Mesendoderm (in vitro differentiated cells): ENCODE measurements at regions not wholly inside any gene's neighbourhood (a gene's known extent, or its start where the extent isn't known, plus 50 kb on each side); places are given as distances from the start of the nearest gene placed in this dataset.

Source experiments
- DNase-seq: peaks from one replicate; pipeline ENCODE4 v3.0.0; 2013
- H2AK5ac ChIP-seq: 2 replicates; pipeline ENCODE4 v1.6.1; 2013; ENCODE audit warnings: low read length, inconsistent platforms
- H2BK120ac ChIP-seq: 2 replicates; pipeline ENCODE4 v1.6.1; 2013; ENCODE audit warnings: low read depth, mild to moderate bottlenecking, low read length, moderate library complexity, mixed read lengths
- H2BK15ac ChIP-seq: replicated peaks from 2 replicates; pipeline ENCODE4 v1.6.1; 2013; ENCODE audit warnings: low read depth, mild to moderate bottlenecking, moderate library complexity
- H2BK5ac ChIP-seq: 2 replicates; pipeline ENCODE4 v1.6.1; 2013; ENCODE audit warnings: low read length, inconsistent platforms
- H3K18ac ChIP-seq: 2 replicates; pipeline ENCODE4 v1.6.1; 2013; ENCODE audit warnings: mild to moderate bottlenecking, low read length, mixed read lengths
- H3K23ac ChIP-seq: one replicate; pipeline ENCODE4 v1.6.1; 2013; ENCODE audit warnings: low read length
- H3K27ac ChIP-seq: 2 replicates; pipeline ENCODE4 v1.5.1; 2013; ENCODE audit warnings: low read depth, mild to moderate bottlenecking, inconsistent platforms, low read length, moderate library complexity
- H3K27me3 ChIP-seq: 2 replicates; pipeline ENCODE4 v1.6.1; 2013; ENCODE audit warnings: low read length, control low read depth, mild to moderate bottlenecking, inconsistent platforms; ENCODE audit not compliant: insufficient read depth, poor library complexity
- H3K36me3 ChIP-seq: 2 replicates; pipeline ENCODE4 v1.6.1; 2013; ENCODE audit warnings: low read length, inconsistent platforms; ENCODE audit not compliant: control insufficient read depth, insufficient read depth
- H3K4ac ChIP-seq: one replicate; pipeline ENCODE4 v1.6.1; 2013; ENCODE audit warnings: low read depth, mild to moderate bottlenecking, low read length, moderate library complexity
- H3K4me1 ChIP-seq: 2 replicates; pipeline ENCODE4 v1.6.1; 2013; ENCODE audit warnings: low read depth, low read length, inconsistent platforms; ENCODE audit not compliant: control insufficient read depth
- H3K4me2 ChIP-seq: 2 replicates; pipeline ENCODE4 v1.6.1; 2013; ENCODE audit warnings: low read length
- H3K4me3 ChIP-seq: 2 replicates; pipeline ENCODE4 v1.5.1; 2013; ENCODE audit warnings: mild to moderate bottlenecking, low read length
- H3K56ac ChIP-seq: one replicate; pipeline ENCODE4 v1.6.1; 2013; ENCODE audit warnings: low read length
- H3K79me1 ChIP-seq: 2 replicates; pipeline ENCODE4 v1.6.1; 2013; ENCODE audit warnings: low read length, inconsistent platforms
- H3K79me2 ChIP-seq: 2 replicates; pipeline ENCODE4 v1.6.1; 2013; ENCODE audit warnings: mild to moderate bottlenecking, low read length; ENCODE audit not compliant: control insufficient read depth, insufficient read depth
- H3K9ac ChIP-seq: 2 replicates; pipeline ENCODE4 v1.6.1; 2013; ENCODE audit warnings: low read length, inconsistent platforms
- H4K5ac ChIP-seq: one replicate; pipeline ENCODE4 v1.6.1; 2013; ENCODE audit warnings: low read length
- H4K8ac ChIP-seq: one replicate; pipeline ENCODE4 v1.6.1; 2013; ENCODE audit warnings: low read depth, mild to moderate bottlenecking, control low read depth, low read length, moderate library complexity
- WGBS: extraction: QIAGEN DNeasy Blood & Tissue Kit; methylation state at CpG from one replicate; pipeline ENCODE4 v1.1.7; 2013; ENCODE audit warnings: low lambda C conversion rate, missing lambda C conversion rate; ENCODE audit not compliant: insufficient coverage; ENCODE audit errors: extremely low coverage; 5-methylcytosine and 5-hydroxymethylcytosine counted together

DNA sequence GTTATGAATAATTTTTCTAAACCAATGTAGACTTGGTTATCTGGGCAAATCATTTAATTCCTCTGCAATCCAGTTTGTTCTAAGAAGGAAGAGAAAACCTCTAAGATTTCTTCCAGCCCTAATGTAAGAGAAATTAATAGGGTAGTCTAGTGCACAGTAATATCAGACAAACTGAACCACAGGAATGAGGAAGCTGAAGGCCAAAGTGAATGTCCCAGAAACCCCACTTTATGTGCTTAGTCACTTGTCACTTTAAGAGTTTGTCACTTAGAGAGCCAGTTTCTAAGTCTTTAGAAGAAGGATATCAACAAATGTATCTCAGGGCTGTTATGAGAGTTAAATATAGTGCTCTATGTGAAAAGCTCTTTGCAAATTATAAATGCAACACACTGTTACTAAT is 750.6 kb downstream of the DIAPH3 start:
- no peaks in the 10 kb centered on the region for H3K36me3 ChIP-seq
- no peaks in the 10 kb centered on the region for H3K27me3 ChIP-seq
- no peak overlapping the region for H3K4me3 ChIP-seq
- peak overlapping the region; percentile 11 for H2BK15ac ChIP-seq
- no peak overlapping the region for H3K18ac ChIP-seq
- no peak overlapping the region for H3K9ac ChIP-seq
- DNase-seq: no peak
- H2BK5ac ChIP-seq: no peak overlapping the region
- H3K27ac ChIP-seq: no peak overlapping the region
- H3K4me2 ChIP-seq: no peak overlapping the region
- no peak overlapping the region for H3K4ac ChIP-seq
- no peak overlapping the region for H2BK120ac ChIP-seq
- H4K5ac ChIP-seq: no peak overlapping the region
- H3K79me1 ChIP-seq: no peaks in the 10 kb centered on the region
- H3K23ac ChIP-seq: no peak overlapping the region
- H3K4me1 ChIP-seq: peaks cover 9% of the 10 kb centered on the region
- no peak overlapping the region for H4K8ac ChIP-seq
- no peak overlapping the region for H3K56ac ChIP-seq
- no peak overlapping the region for H2AK5ac ChIP-seq
- no peaks in the 10 kb centered on the region for H3K79me2 ChIP-seq

- H3K9ac ChIP-seq: no peak overlapping the region
- no peak overlapping the region for H3K4ac ChIP-seq
- no peak overlapping the region for H2AK5ac ChIP-seq
- no peak overlapping the region for H3K23ac ChIP-seq
- H2BK120ac ChIP-seq: peak overlapping the region; percentile 65
- H2BK5ac ChIP-seq: no peak overlapping the region
- no peaks in the 10 kb centered on the region for H3K79me1 ChIP-seq
- H4K8ac ChIP-seq: no peak overlapping the region
- no peak overlapping the region for H3K56ac ChIP-seq
- no peak overlapping the region for H4K5ac ChIP-seq
- no peak overlapping the region for H2BK15ac ChIP-seq
- no peak overlapping the region for H3K27ac ChIP-seq
- no CpG with 5 or more reads among the region's 1 CpG for WGBS
- H3K36me3 ChIP-seq: no peaks in the 10 kb centered on the region
- H3K4me3 ChIP-seq: no peak overlapping the region
- no peak overlapping the region for H3K4me2 ChIP-seq
- no peak for DNase-seq
- no peaks in the 10 kb centered on the region for H3K79me2 ChIP-seq
- H3K18ac ChIP-seq: no peak overlapping the region
- H3K4me1 ChIP-seq: peaks cover 9% of the 10 kb centered on the region
- no peaks in the 10 kb centered on the region for H3K27me3 ChIP-seq
These were observed 749.7 kb downstream of the DIAPH3 start for GRCh38 chr13:59414006-59414405.

DNA sequence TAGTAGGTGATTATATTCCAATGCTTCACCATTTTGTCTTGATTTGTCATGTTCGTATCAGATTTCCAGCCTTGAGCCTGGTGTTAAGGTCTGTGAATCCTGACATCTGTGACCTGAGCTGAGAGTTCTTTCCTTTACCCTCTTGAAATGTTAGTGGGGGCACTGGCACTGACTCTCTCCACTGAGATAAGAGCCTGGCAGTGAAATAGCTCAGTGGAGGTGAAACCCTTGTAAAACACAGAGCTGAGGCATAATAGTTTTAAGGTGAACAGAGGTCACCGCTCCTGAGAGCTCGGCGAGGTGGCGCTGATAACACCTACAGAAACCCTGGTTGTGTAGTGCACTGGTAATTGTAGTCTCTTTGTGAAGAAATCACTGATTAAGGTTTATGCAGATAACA is 748.2 kb downstream of the DIAPH3 start:
- Histone ChIP-seq H2BK120ac (no peak overlapping the region), H3K79me1 (no peaks in the 10 kb centered on the region), H3K79me2 (no peaks in the 10 kb centered on the region), H2BK15ac (peak overlapping the region; percentile 61), H3K4me1 (peaks cover 2% of the 10 kb centered on the region), H3K9ac (no peak overlapping the region), H3K36me3 (no peaks in the 10 kb centered on the region), H3K56ac (no peak overlapping the region), H3K4me2 (no peak overlapping the region), H3K27me3 (no peaks in the 10 kb centered on the region), H3K27ac (no peak overlapping the region), H4K5ac (no peak overlapping the region), H3K4ac (no peak overlapping the region), H3K23ac (no peak overlapping the region), H4K8ac (no peak overlapping the region), H2AK5ac (no peak overlapping the region), H3K4me3 (no peak overlapping the region), H2BK5ac (no peak overlapping the region), H3K18ac (peak overlapping the region; percentile 56)
- no CpG with 5 or more reads among the region's 5 CpGs for WGBS
- no peak for DNase-seq

DNA sequence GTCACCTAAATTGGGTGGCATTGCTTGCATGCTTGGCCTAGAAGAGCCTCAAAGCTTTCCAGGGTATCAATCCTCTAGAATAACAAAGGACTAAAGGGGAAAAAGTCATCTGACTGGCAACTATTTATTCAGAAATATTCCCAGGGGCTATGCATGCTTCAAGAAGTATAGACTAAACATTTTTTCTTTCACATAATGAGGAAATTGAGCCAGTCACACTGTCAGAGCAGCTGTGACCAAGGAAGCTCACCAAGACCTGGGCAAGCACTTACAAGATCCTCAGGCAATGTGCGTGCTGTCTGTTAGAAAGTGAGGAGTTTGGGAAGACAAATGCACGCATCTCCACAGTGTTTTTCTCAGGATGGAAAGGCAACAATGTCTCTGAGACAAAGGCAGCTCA is 747.2 kb downstream of the DIAPH3 start:
- H3K18ac ChIP-seq: no peak overlapping the region
- no peak overlapping the region for H4K8ac ChIP-seq
- H3K79me2 ChIP-seq: no peaks in the 10 kb centered on the region
- no peak overlapping the region for H2AK5ac ChIP-seq
- no peak overlapping the region for H3K4ac ChIP-seq
- no peaks in the 10 kb centered on the region for H3K36me3 ChIP-seq
- no peak overlapping the region for H3K4me2 ChIP-seq
- DNase-seq: no peak
- H2BK15ac ChIP-seq: no peak overlapping the region
- H3K79me1 ChIP-seq: no peaks in the 10 kb centered on the region
- no peak overlapping the region for H2BK5ac ChIP-seq
- no peak overlapping the region for H3K23ac ChIP-seq
- no peak overlapping the region for H3K9ac ChIP-seq
- no peak overlapping the region for H4K5ac ChIP-seq
- H3K27me3 ChIP-seq: no peaks in the 10 kb centered on the region
- H2BK120ac ChIP-seq: no peak overlapping the region
- H3K27ac ChIP-seq: no peak overlapping the region
- peaks cover 2% of the 10 kb centered on the region for H3K4me1 ChIP-seq
- H3K56ac ChIP-seq: no peak overlapping the region
- no CpG with 5 or more reads among the region's 2 CpGs for WGBS
- no peak overlapping the region for H3K4me3 ChIP-seq

DNA sequence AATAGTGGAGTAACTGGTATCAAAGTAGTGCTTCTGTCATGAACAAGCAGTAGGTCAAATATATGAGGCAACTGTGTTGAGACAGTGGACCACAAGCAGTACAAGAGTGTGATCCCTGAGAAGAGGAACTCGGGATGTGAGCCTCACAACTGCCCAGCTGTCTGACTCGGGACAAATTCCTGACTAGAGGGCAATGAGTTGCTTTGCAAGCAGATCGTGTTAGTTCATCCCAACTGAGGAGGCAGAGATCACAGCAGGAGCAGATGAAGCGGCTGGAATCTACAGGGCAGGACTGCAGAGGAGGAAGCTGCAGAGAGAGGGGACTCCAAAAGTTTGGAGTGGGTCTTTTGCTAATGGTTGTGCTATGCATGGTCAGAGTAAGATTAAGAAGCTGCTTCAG is 741.1 kb downstream of the DIAPH3 start:
- Histone ChIP-seq H3K4me3 (no peak overlapping the region), H3K79me2 (no peaks in the 10 kb centered on the region), H3K27me3 (no peaks in the 10 kb centered on the region), H3K9ac (no peak overlapping the region), H3K56ac (no peak overlapping the region), H3K36me3 (no peaks in the 10 kb centered on the region), H4K5ac (no peak overlapping the region), H3K4me1 (peaks cover 5% of the 10 kb centered on the region), H3K18ac (peak overlapping the region; percentile 64), H4K8ac (no peak overlapping the region), H3K27ac (no peak overlapping the region), H2BK5ac (no peak overlapping the region), H3K23ac (no peak overlapping the region), H2BK120ac (no peak overlapping the region), H3K4me2 (no peak overlapping the region), H2AK5ac (no peak overlapping the region), H2BK15ac (no peak overlapping the region), H3K4ac (no peak overlapping the region), H3K79me1 (no peaks in the 10 kb centered on the region)
- WGBS: no CpG with 5 or more reads among the region's 4 CpGs
- peak; percentile 72 for DNase-seq

- Histone ChIP-seq H3K18ac (no peak overlapping the region), H3K23ac (no peak overlapping the region), H3K79me2 (no peaks in the 10 kb centered on the region)
These were observed 739.9 kb downstream of the DIAPH3 start for GRCh38 chr13:59423708-59424340.

More at GRCh38 chr13:59423708-59424340, 739.9 kb downstream of the DIAPH3 start:
- Histone ChIP-seq H4K5ac (no peak overlapping the region), H3K4me2 (no peak overlapping the region), H3K27me3 (no peaks in the 10 kb centered on the region), H3K27ac (no peak overlapping the region), H2AK5ac (no peak overlapping the region), H2BK15ac (no peak overlapping the region), H4K8ac (no peak overlapping the region), H3K56ac (no peak overlapping the region), H3K36me3 (no peaks in the 10 kb centered on the region), H3K4me1 (peaks cover 5% of the 10 kb centered on the region), H3K79me1 (no peaks in the 10 kb centered on the region), H3K4ac (no peak overlapping the region), H2BK120ac (no peak overlapping the region), H3K9ac (no peak overlapping the region), H2BK5ac (no peak overlapping the region), H3K4me3 (no peak overlapping the region)
- no CpG with 5 or more reads among the region's 4 CpGs for WGBS
- DNase-seq: no peak
